Thyroid gland (tissue), 4 donors: ENCODE measurements at regions not wholly inside any gene's neighbourhood (a gene's known extent, or its start where the extent isn't known, plus 50 kb on each side); places are given as distances from the start of the nearest gene placed in this dataset.

ENCODE experiments used
- DNase-seq, 2 donors: peaks; one replicate each; pipeline ENCODE4 v3.0.0-alpha.2; 2019
- H3K27ac ChIP-seq, 3 donors: fragments of 200-600 bp; sonication (generic); 1 replicate in 2 of 3; 2 replicates in 1 of 3; pipeline ENCODE4 v1.5.1; 2016 to 2019; ENCODE audit warnings: mild to moderate bottlenecking in 1 of 3, moderate library complexity in 1 of 3
- H3K27me3 ChIP-seq: fragments of 200-600 bp; sonication (generic); one replicate; pipeline ENCODE4 v1.5.1; 2019
- H3K36me3 ChIP-seq, 2 donors: fragments of 200-600 bp; sonication (generic); one replicate each; pipeline ENCODE4 v1.5.1; 2016 to 2019
- H3K4me1 ChIP-seq, 2 donors: fragments of 200-600 bp; sonication (generic); one replicate each; pipeline ENCODE4 v1.5.1; 2017 to 2019
- H3K4me3 ChIP-seq, 3 donors: fragments of 200-600 bp; sonication (generic); replicated peaks in 1 of 3; 1 replicate in 2 of 3; 2 replicates in 1 of 3; pipeline ENCODE4 v1.5.1; 2016; ENCODE audit warnings: mild to moderate bottlenecking in 1 of 3
- H3K9me3 ChIP-seq: fragments of 200-600 bp; sonication (generic); one replicate; pipeline ENCODE4 v1.5.1; 2017
- POLR2A ChIP-seq, 2 donors: fragments of 450-650 bp; IDR thresholded peaks; one replicate each; pipeline ENCODE4 v1.6.1; 2017; ENCODE audit warnings: antibody characterized with exemption in 2 of 2, mild to moderate bottlenecking in 2 of 2, moderate library complexity in 1 of 2
- WGBS, 2 donors: methylation state at CpG; one replicate each; pipeline ENCODE4 v1.1.5; 2017; 5-methylcytosine and 5-hydroxymethylcytosine counted together
- intact Hi-C: fragments of 100-400 bp; cut with DNase I; formaldehyde crosslinking; loops from one replicate; pipeline ENCODE4 v1.15.1; 2023
- TF ChIP-seq, protein P1 (sequence below), 6 experiments: fragments of 200-600 bp in 3 of 6; fragments of 450-650 bp in 3 of 6; sonication (generic) in 3 of 6; IDR thresholded peaks; one replicate each; pipeline ENCODE4 v1.5.1; 2016 to 2019; ENCODE audit warnings: antibody characterized with exemption in 6 of 6, mild to moderate bottlenecking in 2 of 6, inconsistent platforms in 1 of 6, moderate library complexity in 1 of 6

- TF ChIP-seq, protein P1, sequence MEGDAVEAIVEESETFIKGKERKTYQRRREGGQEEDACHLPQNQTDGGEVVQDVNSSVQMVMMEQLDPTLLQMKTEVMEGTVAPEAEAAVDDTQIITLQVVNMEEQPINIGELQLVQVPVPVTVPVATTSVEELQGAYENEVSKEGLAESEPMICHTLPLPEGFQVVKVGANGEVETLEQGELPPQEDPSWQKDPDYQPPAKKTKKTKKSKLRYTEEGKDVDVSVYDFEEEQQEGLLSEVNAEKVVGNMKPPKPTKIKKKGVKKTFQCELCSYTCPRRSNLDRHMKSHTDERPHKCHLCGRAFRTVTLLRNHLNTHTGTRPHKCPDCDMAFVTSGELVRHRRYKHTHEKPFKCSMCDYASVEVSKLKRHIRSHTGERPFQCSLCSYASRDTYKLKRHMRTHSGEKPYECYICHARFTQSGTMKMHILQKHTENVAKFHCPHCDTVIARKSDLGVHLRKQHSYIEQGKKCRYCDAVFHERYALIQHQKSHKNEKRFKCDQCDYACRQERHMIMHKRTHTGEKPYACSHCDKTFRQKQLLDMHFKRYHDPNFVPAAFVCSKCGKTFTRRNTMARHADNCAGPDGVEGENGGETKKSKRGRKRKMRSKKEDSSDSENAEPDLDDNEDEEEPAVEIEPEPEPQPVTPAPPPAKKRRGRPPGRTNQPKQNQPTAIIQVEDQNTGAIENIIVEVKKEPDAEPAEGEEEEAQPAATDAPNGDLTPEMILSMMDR (IDR thresholded peaks at IDR 0.05) = no peak
- TF ChIP-seq POLR2A (IDR thresholded peaks at IDR 0.05) = no peak
- no peak for DNase-seq
- Histone ChIP-seq H3K4me3 (no peak overlapping the region), H3K27ac (no peak overlapping the region), H3K9me3 (no peaks in the 10 kb centered on the region), H3K27me3 (no peaks in the 10 kb centered on the region), H3K36me3 (no peaks in the 10 kb centered on the region), H3K4me1 (no peaks in the 10 kb centered on the region)
- intact Hi-C loops = no loop called here
- 58 to 59% methylated on average over 7 of the region's 7 CpGs for WGBS, 2 donors
Observed at GRCh38 chr3:140758791-140759444, 81.1 kb downstream of the TRIM42 start.

DNA sequence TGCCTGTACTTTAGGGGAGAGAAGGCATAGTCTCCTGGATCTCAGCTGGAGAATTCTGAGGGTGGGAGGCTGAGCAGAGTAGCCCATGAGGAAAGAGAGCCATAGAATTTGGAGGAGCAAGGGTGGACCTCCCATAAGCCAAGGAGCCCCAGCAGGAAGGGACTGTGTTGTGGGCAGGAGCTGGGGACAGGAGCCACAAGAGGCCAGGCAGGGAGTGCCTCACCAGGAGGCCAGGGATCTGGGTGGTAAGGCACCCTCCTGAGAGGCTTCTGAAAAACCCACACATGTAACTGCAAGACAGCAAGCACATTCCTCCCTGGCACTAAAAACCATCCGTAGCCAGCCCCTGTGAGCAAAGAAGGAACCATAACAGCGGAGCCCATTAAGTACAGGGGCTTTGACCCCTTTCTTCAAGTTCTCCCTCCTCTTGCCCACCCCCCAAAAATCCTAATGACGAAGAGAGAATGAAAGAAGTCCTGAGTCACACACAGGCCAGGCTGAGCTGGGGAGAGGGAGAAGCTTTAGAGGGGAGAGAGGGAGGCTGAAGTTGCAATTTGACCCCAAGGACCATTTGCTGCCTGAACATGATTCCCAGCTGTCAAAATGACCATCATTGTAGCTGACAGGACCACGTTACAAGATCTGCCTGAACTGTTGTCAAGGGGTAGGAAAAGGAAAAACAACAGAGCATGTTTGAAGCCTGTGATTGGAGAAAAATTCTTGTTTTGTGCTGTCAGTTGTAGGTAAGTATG is 82.6 kb downstream of the TRIM42 start:
- no peaks in the 10 kb centered on the region for H3K9me3 ChIP-seq
- WGBS, 2 donors = 82 to 83% methylated on average over 4 of the region's 4 CpGs
- intact Hi-C loops = no loop called here

GRCh38 chr3:140761076-140761639 is 83.3 kb downstream of the TRIM42 start:
- intact Hi-C loops = no loop called here
- 77 to 82% methylated on average over 4 of the region's 4 CpGs for WGBS, 2 donors

More for the DNA sequence above, 82.6 kb downstream of the TRIM42 start:
- H3K4me3 ChIP-seq = no peak overlapping the region
- H3K27me3 ChIP-seq = no peaks in the 10 kb centered on the region
- no peak overlapping the region for H3K27ac ChIP-seq
- no peaks in the 10 kb centered on the region for H3K36me3 ChIP-seq
- no peak for TF ChIP-seq POLR2A (IDR thresholded peaks at IDR 0.05)
- TF ChIP-seq, protein P1 (IDR thresholded peaks at IDR 0.05) = no peak
- DNase-seq = no peak
- no peaks in the 10 kb centered on the region for H3K4me1 ChIP-seq

GRCh38 chr3:140762746-140763145 is 84.9 kb downstream of the TRIM42 start:
- Histone ChIP-seq H3K27ac (no peak overlapping the region), H3K27me3 (no peaks in the 10 kb centered on the region), H3K4me1 (no peaks in the 10 kb centered on the region), H3K9me3 (no peaks in the 10 kb centered on the region), H3K4me3 (no peak overlapping the region), H3K36me3 (no peaks in the 10 kb centered on the region)
- intact Hi-C loops = no loop called here
- DNase-seq = no peak
- no peak for TF ChIP-seq POLR2A (IDR thresholded peaks at IDR 0.05)
- TF ChIP-seq, protein P1 (IDR thresholded peaks at IDR 0.05) = no peak

More at GRCh38 chr3:140761076-140761639, 83.3 kb downstream of the TRIM42 start:
- no peaks in the 10 kb centered on the region for H3K27me3 ChIP-seq
- no peaks in the 10 kb centered on the region for H3K4me1 ChIP-seq
- no peak overlapping the region for H3K27ac ChIP-seq
- DNase-seq = no peak
- H3K4me3 ChIP-seq = no peak overlapping the region
- no peaks in the 10 kb centered on the region for H3K9me3 ChIP-seq
- no peaks in the 10 kb centered on the region for H3K36me3 ChIP-seq
- TF ChIP-seq, protein P1 (IDR thresholded peaks at IDR 0.05) = no peak
- no peak for TF ChIP-seq POLR2A (IDR thresholded peaks at IDR 0.05)

DNA sequence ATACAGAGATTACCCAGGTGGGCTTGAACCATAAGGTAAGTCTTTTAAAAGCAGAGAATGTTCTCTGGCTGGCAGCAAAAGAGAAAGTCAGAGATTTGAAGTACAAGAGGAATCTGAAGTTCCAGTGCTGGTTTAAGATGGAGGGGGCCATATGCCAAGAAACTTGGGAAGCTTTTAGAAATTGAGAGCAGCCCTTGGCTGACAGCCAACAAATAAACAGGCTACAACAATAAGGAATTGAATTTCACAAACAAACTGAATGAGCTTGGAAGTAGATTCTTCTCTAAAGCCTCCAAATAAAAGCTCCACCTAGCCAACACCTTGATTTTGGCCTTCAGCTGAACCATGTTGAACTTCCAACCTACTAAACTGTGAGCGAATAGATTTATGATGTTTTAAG is 85.7 kb downstream of the TRIM42 start:
- no peak overlapping the region for H3K27ac ChIP-seq
- H3K4me1 ChIP-seq = no peaks in the 10 kb centered on the region
- H3K4me3 ChIP-seq = no peak overlapping the region
- no peak for TF ChIP-seq POLR2A (IDR thresholded peaks at IDR 0.05)
- TF ChIP-seq, protein P1 (IDR thresholded peaks at IDR 0.05) = no peak
- no peaks in the 10 kb centered on the region for H3K36me3 ChIP-seq
- H3K27me3 ChIP-seq = no peaks in the 10 kb centered on the region
- DNase-seq = no peak
- intact Hi-C loops = no loop called here
- 91 to 100% methylated on average over 1 of the region's 1 CpG for WGBS, 2 donors
- H3K9me3 ChIP-seq = no peaks in the 10 kb centered on the region
